Endothelial cell of umbilical vein (primary cell): ENCODE measurements at regions not wholly inside any gene's neighbourhood (a gene's known extent, or its start where the extent isn't known, plus 50 kb on each side); places are given as distances from the start of the nearest gene placed in this dataset.
A peak's percentile ranks its signal among the peaks of the same experiment; 100 is the strongest.

ENCODE experiments used
- BruUV-seq: library from RNA; stranded (reverse); fragments of 400-500 nt; replicated peaks from 2 replicates; lab custom pipeline; 2021; lab: Mats Ljungman, UMichigan
- CTCF ChIA-PET: fragments of 300-600, 350-600 bp; sonication (Branson Sonifier 250); formaldehyde crosslinking; loops from one replicate; lab custom pipeline; 2021; ENCODE audit warnings: antibody characterized with exemption, inconsistent platforms; lab: Charles Lee
- POLR2A ChIA-PET: fragments of 300-600, 350-600 bp; sonication (Branson Sonifier 250); formaldehyde crosslinking; loops from one replicate; lab custom pipeline; 2021; ENCODE audit warnings: antibody characterized with exemption, inconsistent platforms; lab: Charles Lee
- DNase-seq: peaks from one replicate; pipeline ENCODE4 v3.0.0-alpha.2; 2011; ENCODE audit warnings: low read depth, low spot score
- FAIRE-seq: peaks from 2 replicates; lab custom pipeline; 2011; peaks lifted over from hg19 to GRCh38; lab: Jason Lieb, UNC
- H2AFZ ChIP-seq: 2 replicates; pipeline ENCODE4 v1.6.0; 2012; ENCODE audit warnings: low read depth, low read length, control low read depth, inconsistent platforms
- H3K27ac ChIP-seq: 2 replicates; pipeline ENCODE4 v1.5.1; 2011; ENCODE audit warnings: low read depth, mild to moderate bottlenecking, control low read depth, low read length, moderate library complexity; ENCODE audit not compliant: insufficient read depth
- H3K27me3 ChIP-seq, 2 experiments: 2 replicates each; pipeline versions ENCODE4 v1.6.0 to v1.6.1; 2011; ENCODE audit warnings: low read length in 2 of 2, mixed read lengths in 1 of 2; ENCODE audit not compliant: control insufficient read depth in 2 of 2, insufficient read depth in 2 of 2
- H3K36me3 ChIP-seq, 2 experiments: 2 replicates in 1 of 2; 3 replicates in 1 of 2; pipeline ENCODE4 v1.5.1; 2011; ENCODE audit warnings: low read length in 2 of 2, mild to moderate bottlenecking in 1 of 2, moderate library complexity in 1 of 2; ENCODE audit not compliant: control insufficient read depth in 2 of 2, insufficient read depth in 2 of 2; ENCODE audit errors: extremely low read depth in 1 of 2
- H3K4me1 ChIP-seq: 3 replicates; pipeline ENCODE4 v1.5.1; 2011; ENCODE audit warnings: mild to moderate bottlenecking, low read length; ENCODE audit not compliant: control insufficient read depth, insufficient read depth; ENCODE audit errors: extremely low read depth
- H3K4me2 ChIP-seq: 2 replicates; pipeline ENCODE4 v1.6.1; 2011; ENCODE audit warnings: low read length, control low read depth, mixed read lengths; ENCODE audit not compliant: insufficient read depth
- H3K4me3 ChIP-seq, 3 experiments: fragments of 200-600 bp in 1 of 3; sonication (generic), shearing (Covaris generic) in 1 of 3; replicated peaks in 1 of 3; 2 replicates each; pipeline ENCODE4 v1.5.1; 2011 to 2016; ENCODE audit warnings: control low read depth in 3 of 3, low read length in 3 of 3, mild to moderate bottlenecking in 2 of 3, inconsistent platforms in 1 of 3, low read depth in 1 of 3, moderate library complexity in 1 of 3; ENCODE audit not compliant: insufficient read depth in 1 of 3
- H3K79me2 ChIP-seq: 2 replicates; pipeline ENCODE4 v1.6.0; 2012; ENCODE audit warnings: low read length, inconsistent platforms; ENCODE audit not compliant: control insufficient read depth, insufficient read depth
- H3K9ac ChIP-seq: replicated peaks from 2 replicates; pipeline ENCODE3; 2011; ENCODE audit warnings: low read length, control low read depth; ENCODE audit not compliant: insufficient read depth; ENCODE audit errors: extremely low read depth
- H3K9me1 ChIP-seq: replicated peaks from 3 replicates; pipeline ENCODE4 v1.6.0; 2011; ENCODE audit warnings: mild to moderate bottlenecking, low read length; ENCODE audit not compliant: control insufficient read depth, insufficient read depth; ENCODE audit errors: extremely low read depth
- H3K9me3 ChIP-seq: replicated peaks from 2 replicates; pipeline ENCODE4 v1.5.1; 2012; ENCODE audit warnings: low read length, inconsistent platforms; ENCODE audit not compliant: control insufficient read depth, insufficient read depth
- H4K20me1 ChIP-seq: replicated peaks from 2 replicates; pipeline ENCODE3; 2011; ENCODE audit warnings: mild to moderate bottlenecking, low read length; ENCODE audit not compliant: control insufficient read depth, insufficient read depth; ENCODE audit errors: extremely low read depth
- CTCF ChIP-seq, 2 donors: IDR thresholded peaks; 1 replicate in 1 of 2; 2 replicates in 1 of 2; pipeline ENCODE4 v1.5.1; 2011; ENCODE audit warnings: low read length in 2 of 2, mild to moderate bottlenecking in 2 of 2, moderate library complexity in 2 of 2, control low read depth in 1 of 2, inconsistent platforms in 1 of 2, low read depth in 1 of 2; ENCODE audit not compliant: insufficient read depth in 1 of 2; ENCODE audit errors: extremely low read depth in 1 of 2
- EZH2 ChIP-seq: IDR thresholded peaks from 2 replicates; pipeline ENCODE4 v1.6.1; 2012; ENCODE audit warnings: borderline replicate concordance, low read depth, mild to moderate bottlenecking, moderate library complexity, low read length, inconsistent platforms; ENCODE audit not compliant: severe bottlenecking
- FOS ChIP-seq: IDR thresholded peaks from 2 replicates; pipeline ENCODE4 v1.6.1; 2011; ENCODE audit warnings: mild to moderate bottlenecking, low read length, moderate library complexity, borderline replicate concordance; ENCODE audit not compliant: insufficient read depth
- GATA2 ChIP-seq: IDR thresholded peaks from 2 replicates; pipeline ENCODE4 v1.7.0; 2011; ENCODE audit warnings: low read depth, mild to moderate bottlenecking, moderate library complexity, mixed read lengths, low read length; ENCODE audit not compliant: insufficient read length, insufficient read depth
- JUN ChIP-seq: IDR thresholded peaks from 2 replicates; pipeline ENCODE4 v1.6.1; 2011; ENCODE audit warnings: borderline replicate concordance, low read depth; ENCODE audit not compliant: insufficient read length, insufficient read depth
- MAX ChIP-seq: IDR thresholded peaks from 2 replicates; pipeline ENCODE4 v1.6.1; 2011; ENCODE audit not compliant: insufficient read depth, insufficient read length
- MYC ChIP-seq: IDR thresholded peaks from one replicate; pipeline ENCODE4 v1.6.1; 2011; ENCODE audit warnings: mild to moderate bottlenecking, low read depth, low read length
- POLR2A ChIP-seq: IDR thresholded peaks from 2 replicates; pipeline ENCODE4 v1.6.1; 2012; ENCODE audit warnings: low read depth, mild to moderate bottlenecking, control low read depth, low read length
- POLR2AphosphoS5 ChIP-seq: IDR thresholded peaks from 2 replicates; pipeline ENCODE4 v1.6.1; 2012; ENCODE audit warnings: low read depth, mild to moderate bottlenecking, control low read depth, low read length, moderate library complexity; ENCODE audit not compliant: insufficient read depth
- dilution Hi-C: fragments of 300-500 bp; cut with MboI; formaldehyde crosslinking; loops from one replicate; pipeline ENCODE4 v1.15.0; 2019; ENCODE audit warnings: low sequenced_read_pairs; ENCODE audit not compliant: extremely low pct_ligation_motif_present
- intact Hi-C: fragments of 100-400 bp; cut with micrococcal nuclease; formaldehyde crosslinking; loops from one replicate; pipeline ENCODE4 v1.10.0; 2022

- no peaks in the 10 kb centered on the region for H3K9me1 ChIP-seq
- no peaks in the 10 kb centered on the region for H3K36me3 ChIP-seq
- DNase-seq (peak; percentile 1), FAIRE-seq (no peak)
- no peaks in the 10 kb centered on the region for H3K9me3 ChIP-seq
- dilution Hi-C loops (no loop called here), intact Hi-C loops (no loop called here)
- H3K4me2 ChIP-seq: no peak overlapping the region
- H4K20me1 ChIP-seq: no peaks in the 10 kb centered on the region
- no peaks in the 10 kb centered on the region for H3K79me2 ChIP-seq
- no peak overlapping the region for H3K9ac ChIP-seq
- no peak overlapping the region for H3K27ac ChIP-seq
- peaks cover 1 to 5% of the 10 kb centered on the region in 2 experiments for H3K27me3 ChIP-seq
- no TSS peak for BruUV-seq
- H3K4me1 ChIP-seq: no peaks in the 10 kb centered on the region
- CTCF ChIA-PET: no interaction called here
- POLR2A ChIA-PET: no interaction called here
- no peak overlapping the region for H3K4me3 ChIP-seq
- no peak for TF ChIP-seq EZH2
- TF ChIP-seq JUN: no peak
- TF ChIP-seq MYC: no peak
- TF ChIP-seq MAX: no peak
- TF ChIP-seq CTCF (IDR thresholded peaks at IDR 0.05; ENCODE audit: extremely low read depth in 1 of 2, insufficient read depth in 1 of 2, low read depth in 1 of 2, low read length in 2 of 2): no peak
- TF ChIP-seq POLR2A: no peak
- TF ChIP-seq GATA2: no peak
- TF ChIP-seq POLR2AphosphoS5: no peak
- TF ChIP-seq FOS: no peak
- H2AFZ ChIP-seq: no peak overlapping the region
Measured at GRCh38 chr13:94917824-94918223, 205.5 kb upstream of the SOX21 start.
